Mucosa of descending colon (tissue), 3 donors: ENCODE measurements at regions not wholly inside any gene's neighbourhood (a gene's known extent, or its start where the extent isn't known, plus 50 kb on each side); places are given as distances from the start of the nearest gene placed in this dataset.

Experiments used
- ATAC-seq: fragments of 200-7000 bp; cut with Tn5 transposase; one replicate; pipeline ENCODE4 v1.9.1; 2020; ENCODE audit warnings: mild to moderate bottlenecking, moderate library complexity
- DNase-seq, 3 donors: peaks; one replicate each; pipeline ENCODE4 v3.0.0-alpha.2; 2020
- H3K36me3 ChIP-seq: fragments of 200-600 bp; one replicate; pipeline ENCODE4 v1.8.0; 2021; ENCODE audit warnings: low read depth, mild to moderate bottlenecking
- H3K4me1 ChIP-seq: fragments of 200-600 bp; one replicate; pipeline ENCODE4 v1.8.0; 2021; ENCODE audit warnings: low read depth, mild to moderate bottlenecking
- H3K4me3 ChIP-seq: fragments of 200-600 bp; one replicate; pipeline ENCODE4 v1.8.0; 2021; ENCODE audit warnings: mild to moderate bottlenecking
- H3K9me3 ChIP-seq: fragments of 200-600 bp; one replicate; pipeline ENCODE4 v1.8.0; 2021; ENCODE audit warnings: mild to moderate bottlenecking
- intact Hi-C, 2 donors: fragments of 100-400 bp; cut with DNase I in 1 of 2; cut with micrococcal nuclease in 1 of 2; formaldehyde crosslinking; loops; one replicate each; pipeline versions ENCODE4 v1.11.0 to v1.11.1; 2022; cut with DNase I, micrococcal nuclease
- TF ChIP-seq, protein P1 (sequence below): fragments of 200-600 bp; IDR thresholded peaks from one replicate; pipeline ENCODE4 v1.8.0; 2022; ENCODE audit warnings: antibody characterized with exemption, mild to moderate bottlenecking
- donor health status: DM: no; HTN: no; CAD: no; lungs with moderate emphysema.
- donor health status: DM: no; HTN: no; CAD: no.
- donor health status: DM: no; HTN: yes; CAD: no.

DNA sequence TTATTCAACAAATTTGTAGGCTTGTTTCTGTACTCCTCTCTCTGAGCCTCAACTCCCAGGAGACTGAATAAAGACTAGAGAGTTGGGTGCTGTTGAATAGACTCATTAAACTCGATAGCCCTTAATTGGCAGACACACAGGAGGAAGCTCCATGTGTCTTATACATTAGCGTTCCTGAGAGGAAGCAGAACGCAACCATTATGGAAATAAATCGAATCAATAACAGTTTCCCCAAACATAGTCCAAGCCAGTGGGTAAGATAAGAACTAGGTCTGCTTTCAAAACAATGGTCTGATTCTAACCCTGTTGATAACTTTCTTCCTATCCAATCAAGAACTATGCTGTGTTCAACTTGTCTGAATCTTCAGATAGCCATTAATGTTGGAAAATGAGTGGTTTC, 118.1 kb upstream of the FNDC3A start:
- no peak for DNase-seq
- intact Hi-C loops = no loop called here
- no peaks in the 10 kb centered on the region for H3K9me3 ChIP-seq
- no peak for ATAC-seq
- TF ChIP-seq, protein P1, sequence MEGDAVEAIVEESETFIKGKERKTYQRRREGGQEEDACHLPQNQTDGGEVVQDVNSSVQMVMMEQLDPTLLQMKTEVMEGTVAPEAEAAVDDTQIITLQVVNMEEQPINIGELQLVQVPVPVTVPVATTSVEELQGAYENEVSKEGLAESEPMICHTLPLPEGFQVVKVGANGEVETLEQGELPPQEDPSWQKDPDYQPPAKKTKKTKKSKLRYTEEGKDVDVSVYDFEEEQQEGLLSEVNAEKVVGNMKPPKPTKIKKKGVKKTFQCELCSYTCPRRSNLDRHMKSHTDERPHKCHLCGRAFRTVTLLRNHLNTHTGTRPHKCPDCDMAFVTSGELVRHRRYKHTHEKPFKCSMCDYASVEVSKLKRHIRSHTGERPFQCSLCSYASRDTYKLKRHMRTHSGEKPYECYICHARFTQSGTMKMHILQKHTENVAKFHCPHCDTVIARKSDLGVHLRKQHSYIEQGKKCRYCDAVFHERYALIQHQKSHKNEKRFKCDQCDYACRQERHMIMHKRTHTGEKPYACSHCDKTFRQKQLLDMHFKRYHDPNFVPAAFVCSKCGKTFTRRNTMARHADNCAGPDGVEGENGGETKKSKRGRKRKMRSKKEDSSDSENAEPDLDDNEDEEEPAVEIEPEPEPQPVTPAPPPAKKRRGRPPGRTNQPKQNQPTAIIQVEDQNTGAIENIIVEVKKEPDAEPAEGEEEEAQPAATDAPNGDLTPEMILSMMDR = no peak
- no peaks in the 10 kb centered on the region for H3K36me3 ChIP-seq
- peaks cover 2% of the 10 kb centered on the region for H3K4me1 ChIP-seq
- no peak overlapping the region for H3K4me3 ChIP-seq

DNA sequence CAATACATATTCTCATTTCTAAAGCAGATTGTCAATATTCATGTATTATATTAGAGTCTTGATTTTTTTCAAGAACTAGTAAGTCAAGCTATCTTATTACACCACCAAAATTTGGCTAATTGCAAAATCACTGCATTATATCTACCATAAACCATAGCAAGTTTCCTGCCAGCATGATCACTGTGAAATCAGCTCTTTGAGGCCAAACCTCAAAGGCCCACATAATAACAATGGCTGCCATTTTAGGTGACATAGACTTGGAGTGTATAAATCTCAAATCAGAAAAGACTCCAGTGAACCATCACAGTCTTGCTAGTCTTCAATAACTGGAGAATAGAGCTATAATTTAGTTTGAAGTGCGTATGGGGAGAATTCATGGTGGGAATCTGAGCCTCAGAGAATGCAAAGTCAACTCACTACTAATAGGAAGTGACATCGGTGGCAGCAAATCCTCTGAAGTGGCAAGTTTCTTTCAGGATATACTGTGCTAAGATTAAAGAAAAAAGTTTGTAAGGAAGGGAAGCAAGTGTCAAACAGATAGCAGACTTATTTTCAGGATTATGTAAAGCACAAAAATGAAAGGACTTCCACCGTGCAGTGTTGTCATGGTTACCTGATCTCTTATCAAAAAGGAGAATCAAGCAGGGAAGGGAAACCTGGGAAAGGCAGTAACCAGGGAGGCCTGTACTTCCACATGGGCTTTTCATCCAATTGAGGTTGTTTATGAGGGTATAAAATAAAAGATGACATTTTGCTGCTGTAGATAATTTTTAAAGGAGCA, 117.4 kb upstream of the FNDC3A start:
- peaks cover 2% of the 10 kb centered on the region for H3K4me1 ChIP-seq
- H3K4me3 ChIP-seq = no peak overlapping the region
- H3K36me3 ChIP-seq = no peaks in the 10 kb centered on the region
- ATAC-seq (peak; percentile 8), DNase-seq (no peak)
- no peaks in the 10 kb centered on the region for H3K9me3 ChIP-seq
- TF ChIP-seq, protein P1 = no peak
- intact Hi-C loops = no loop called here

DNA sequence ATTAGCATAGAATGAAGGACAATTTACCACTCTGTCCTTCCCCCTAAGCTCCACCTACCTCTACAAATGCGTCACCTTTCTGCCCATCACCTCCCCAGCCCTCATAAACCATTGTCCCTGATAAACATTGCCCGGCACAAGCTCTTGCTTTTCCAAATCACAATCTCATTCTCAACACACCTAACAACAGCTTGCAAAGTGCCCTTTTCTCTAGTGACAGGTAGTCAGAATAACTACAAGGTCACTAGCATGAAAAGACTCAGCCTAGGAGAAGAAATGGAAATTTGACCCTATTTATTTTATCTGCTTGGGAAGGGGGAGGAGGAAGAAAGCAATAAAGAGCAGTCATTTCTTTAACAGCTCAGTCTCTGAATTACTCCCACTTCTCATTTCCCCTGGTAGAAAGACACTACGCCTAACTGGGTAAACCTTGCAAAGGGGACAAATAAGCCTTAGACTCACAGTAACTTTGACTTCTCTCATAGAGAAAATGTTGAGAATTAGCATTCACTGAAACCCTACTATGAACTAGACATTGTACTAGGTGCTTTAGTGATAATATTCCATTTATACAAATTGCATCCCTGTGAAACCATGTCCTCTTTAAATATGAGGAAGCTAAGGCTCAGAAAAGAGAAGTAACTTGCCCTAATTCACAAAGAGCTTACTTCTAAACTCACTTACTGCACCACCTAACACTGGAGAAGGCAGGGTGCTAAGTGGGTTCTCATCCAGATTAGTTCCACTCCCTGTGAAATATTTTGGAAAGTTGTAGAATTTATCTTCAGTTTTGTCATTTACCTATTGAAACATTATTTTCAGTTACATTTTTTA, 116.2 kb upstream of the FNDC3A start:
- Histone ChIP-seq H3K9me3 (no peaks in the 10 kb centered on the region), H3K4me3 (no peak overlapping the region), H3K4me1 (peaks cover 2% of the 10 kb centered on the region), H3K36me3 (no peaks in the 10 kb centered on the region)
- TF ChIP-seq, protein P1 = no peak
- DNase-seq (peak in 1 of 3 donors; percentile 59), ATAC-seq (peak; percentile 96)
- intact Hi-C loops = no loop called here

DNA sequence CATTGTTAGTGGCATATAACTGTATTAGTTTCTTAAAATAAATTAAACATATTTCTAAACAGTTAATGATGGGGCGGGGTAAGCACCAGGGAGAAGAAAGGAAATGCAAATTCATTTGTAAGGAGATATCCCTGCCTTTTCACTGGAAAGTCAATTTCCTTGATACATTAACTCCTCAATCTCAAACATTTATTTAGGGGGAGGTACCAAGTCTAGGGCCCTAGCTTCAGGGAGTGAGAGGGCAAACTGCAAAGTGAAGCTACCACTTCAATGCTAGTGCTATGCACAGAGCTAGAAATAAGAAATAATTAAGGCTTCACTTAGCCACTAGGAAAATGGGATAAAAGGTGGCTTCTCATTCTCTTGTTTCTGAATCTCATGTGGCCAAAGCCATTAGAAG, 115.3 kb upstream of the FNDC3A start:
- TF ChIP-seq, protein P1 = no peak
- DNase-seq (no peak), ATAC-seq (peak; percentile 41)
- intact Hi-C loops = no loop called here
- Histone ChIP-seq H3K4me3 (no peak overlapping the region), H3K36me3 (no peaks in the 10 kb centered on the region), H3K9me3 (no peaks in the 10 kb centered on the region), H3K4me1 (peaks cover 2% of the 10 kb centered on the region)

DNA sequence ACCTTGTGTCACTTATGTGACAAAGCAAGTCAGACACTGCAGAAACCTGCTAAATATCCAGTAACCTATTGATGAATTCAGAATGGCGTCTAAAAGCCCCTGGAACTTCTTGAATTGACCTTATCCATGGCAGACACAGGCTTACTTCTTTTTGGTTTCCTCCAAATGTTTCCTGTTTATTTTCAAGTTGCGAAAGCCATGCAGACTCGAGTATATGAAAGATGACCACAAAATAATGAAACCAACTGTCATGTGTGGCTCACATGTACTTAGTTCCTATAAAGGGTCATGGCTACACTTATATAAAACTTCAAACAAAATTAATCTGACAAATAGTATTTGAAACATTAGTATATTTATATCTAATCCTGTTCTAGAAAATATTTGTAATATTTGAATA, 113.1 kb upstream of the FNDC3A start:
- intact Hi-C loops = no loop called here
- Histone ChIP-seq H3K36me3 (no peaks in the 10 kb centered on the region), H3K9me3 (no peaks in the 10 kb centered on the region), H3K4me1 (peaks cover 2% of the 10 kb centered on the region), H3K4me3 (no peak overlapping the region)
- no peak for ATAC-seq
- peak in 1 of 3 donors; percentile 23 for DNase-seq
- TF ChIP-seq, protein P1 = no peak
